GM12875 (cell line): ENCODE measurements at regions not wholly inside any gene's neighbourhood (a gene's known extent, or its start where the extent isn't known, plus 50 kb on each side); places are given as distances from the start of the nearest gene placed in this dataset.

Experiments used
- H3K4me3 ChIP-seq: one replicate; pipeline ENCODE4 v1.5.1; 2011; ENCODE audit warnings: low read depth, low read length, control low read depth
- CTCF ChIP-seq: IDR thresholded peaks from 2 replicates; pipeline ENCODE4 v1.5.1; 2011; ENCODE audit warnings: low read depth, mild to moderate bottlenecking, control low read depth, inconsistent platforms, low read length, moderate library complexity, borderline replicate concordance; ENCODE audit not compliant: insufficient read depth

GRCh38 chr3:182294696-182295095 is 498.6 kb upstream of the ATP11B start:
- no peak for TF ChIP-seq CTCF
- H3K4me3 ChIP-seq, result no peak overlapping the region

- H3K4me3 ChIP-seq, result no peak overlapping the region
- no peak for TF ChIP-seq CTCF
These were observed 493.0 kb upstream of the ATP11B start for GRCh38 chr3:182300266-182300665.

GRCh38 chr3:182303169-182303568 is 490.1 kb upstream of the ATP11B start:
- TF ChIP-seq CTCF, result no peak
- H3K4me3 ChIP-seq, result no peak overlapping the region

GRCh38 chr3:182305881-182306665 is 487.2 kb upstream of the ATP11B start:
- H3K4me3 ChIP-seq, result no peak overlapping the region
- no peak for TF ChIP-seq CTCF

GRCh38 chr3:182308328-182308727 is 485.0 kb upstream of the ATP11B start:
- no peak overlapping the region for H3K4me3 ChIP-seq
- no peak for TF ChIP-seq CTCF

GRCh38 chr3:182309120-182309519 is 484.2 kb upstream of the ATP11B start:
- no peak overlapping the region for H3K4me3 ChIP-seq
- no peak for TF ChIP-seq CTCF

GRCh38 chr3:182315313-182315712 is 478.0 kb upstream of the ATP11B start:
- no peak for TF ChIP-seq CTCF
- H3K4me3 ChIP-seq, result no peak overlapping the region
